Activated T-cell treated with anti-CD3 and anti-CD28 coated beads, Interleukin-2, amount 50 U/mL, for 1 hour (primary cell): ENCODE measurements at regions not wholly inside any gene's neighbourhood (a gene's known extent, or its start where the extent isn't known, plus 50 kb on each side); places are given as distances from the start of the nearest gene placed in this dataset.

ENCODE experiments used
- DNase-seq: peaks from one replicate; pipeline ENCODE4 v3.0.0-alpha.2; 2020

- DNase-seq = no peak
These were observed 369.3 kb downstream of the NXPE2 start for GRCh38 chr11:115047631-115048030.

- no peak for DNase-seq
These were observed 371.5 kb downstream of the NXPE2 start for GRCh38 chr11:115049796-115050195.

- no peak for DNase-seq
These were observed 372.4 kb downstream of the NXPE2 start for GRCh38 chr11:115050756-115051155.

GRCh38 chr11:115051938-115052590, 373.7 kb downstream of the NXPE2 start:
- no peak for DNase-seq

DNA sequence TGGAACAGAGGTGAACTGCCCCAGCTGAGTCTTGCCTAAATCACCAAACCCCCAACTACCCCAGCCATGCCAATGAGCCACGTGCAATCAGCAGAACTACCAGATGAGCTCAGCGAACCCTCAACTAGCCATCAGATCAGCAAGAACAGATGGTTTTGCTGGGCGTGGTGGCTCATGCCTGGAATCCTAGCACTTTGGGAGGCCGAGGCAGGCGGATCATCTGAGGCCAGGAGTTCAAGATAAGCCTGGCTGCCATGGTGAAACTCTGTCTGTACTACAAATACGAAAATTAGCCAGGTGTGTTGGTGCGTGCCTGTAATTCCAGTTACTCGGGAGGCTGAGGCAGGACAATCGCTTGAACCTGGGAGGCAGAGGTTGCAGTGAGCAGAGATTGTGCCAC, 374.3 kb downstream of the NXPE2 start:
- DNase-seq = no peak

- DNase-seq = no peak
These were observed 376.5 kb downstream of the NXPE2 start for GRCh38 chr11:115054570-115055538.

GRCh38 chr11:115056514-115056913, 378.2 kb downstream of the NXPE2 start:
- no peak for DNase-seq

DNA sequence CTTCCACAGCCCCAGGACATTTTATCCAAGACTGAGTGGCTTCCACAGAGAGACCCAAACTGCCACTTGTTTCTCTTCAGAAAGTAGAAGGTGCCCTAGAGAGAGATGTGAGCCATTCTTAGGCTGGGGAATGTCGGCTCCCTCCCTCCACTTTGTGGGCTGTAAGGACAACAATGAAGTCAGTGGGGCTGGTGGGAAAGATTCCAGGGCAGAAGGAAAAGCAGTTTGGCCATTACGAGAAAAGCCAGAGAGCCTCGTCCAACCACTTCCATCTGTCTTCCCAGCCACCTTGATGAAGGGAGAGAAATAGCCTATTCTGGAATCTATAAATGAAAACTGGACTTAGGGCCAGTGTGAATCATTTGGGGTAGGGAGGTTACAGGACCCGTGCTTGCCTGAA, 382.5 kb downstream of the NXPE2 start:
- DNase-seq = no peak

DNA sequence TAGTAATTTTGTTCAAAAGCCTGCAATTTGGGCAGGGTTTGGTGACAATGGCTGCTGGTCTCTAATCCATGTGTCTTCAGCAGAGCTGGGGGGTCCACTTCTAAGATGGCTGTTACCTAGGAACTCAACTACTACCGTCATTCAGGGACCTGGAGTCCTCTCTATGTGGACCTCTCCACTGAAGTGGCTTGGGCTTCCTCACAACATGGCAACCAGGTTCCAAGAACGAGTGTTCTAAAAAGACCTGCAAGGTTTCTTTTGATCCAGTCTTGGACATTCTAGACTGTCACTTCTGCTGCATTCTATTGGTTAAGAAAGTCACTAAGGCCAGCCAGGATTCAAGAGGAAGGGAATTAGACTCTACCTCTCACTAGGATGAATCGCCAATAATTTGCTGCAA, 387.0 kb downstream of the NXPE2 start:
- DNase-seq = no peak

DNA sequence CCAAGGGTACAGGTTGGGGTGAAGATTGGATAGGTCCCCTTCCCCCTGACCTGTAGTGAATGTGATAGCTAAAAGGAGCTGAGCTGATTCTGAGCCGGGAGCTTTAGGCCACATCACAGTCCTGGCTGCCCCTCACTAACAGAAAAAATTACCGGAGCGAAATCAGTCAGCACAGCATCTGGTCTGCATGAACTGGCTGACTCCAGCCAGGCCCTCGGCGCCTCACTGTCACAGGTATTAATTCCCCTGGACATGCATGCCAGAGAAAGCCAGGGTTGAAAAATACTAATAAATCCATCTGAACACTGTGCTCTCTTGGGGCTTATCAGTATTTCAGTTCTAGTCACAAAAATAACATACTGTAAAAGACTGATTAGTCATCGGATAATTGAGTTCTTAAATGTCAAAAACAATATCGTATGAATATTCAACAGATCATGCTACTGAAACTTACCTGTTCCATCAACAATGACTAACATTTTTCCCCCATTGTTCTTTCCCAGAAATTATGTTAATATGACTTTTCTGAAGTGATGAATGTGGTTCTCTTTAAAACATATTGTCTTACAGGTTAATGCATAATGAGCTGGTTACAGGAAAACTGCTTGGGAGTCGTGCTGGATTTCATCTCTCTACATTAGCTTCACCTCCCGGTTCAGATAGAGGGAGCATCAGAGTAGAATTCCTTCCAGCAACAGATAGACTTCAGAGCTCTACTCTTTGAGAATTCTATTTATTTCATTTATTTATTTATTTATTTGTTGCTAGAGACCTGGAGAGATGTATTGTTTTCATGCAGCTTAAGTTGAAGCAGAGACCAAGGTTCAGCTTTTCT, 387.7 kb downstream of the NXPE2 start:
- DNase-seq = no peak

GRCh38 chr11:115067471-115067870, 389.1 kb downstream of the NXPE2 start:
- DNase-seq = no peak

- DNase-seq = no peak
These were observed 389.7 kb downstream of the NXPE2 start for GRCh38 chr11:115067900-115068530.

- DNase-seq = no peak
These were observed 391.3 kb downstream of the NXPE2 start for GRCh38 chr11:115069599-115069998.

DNA sequence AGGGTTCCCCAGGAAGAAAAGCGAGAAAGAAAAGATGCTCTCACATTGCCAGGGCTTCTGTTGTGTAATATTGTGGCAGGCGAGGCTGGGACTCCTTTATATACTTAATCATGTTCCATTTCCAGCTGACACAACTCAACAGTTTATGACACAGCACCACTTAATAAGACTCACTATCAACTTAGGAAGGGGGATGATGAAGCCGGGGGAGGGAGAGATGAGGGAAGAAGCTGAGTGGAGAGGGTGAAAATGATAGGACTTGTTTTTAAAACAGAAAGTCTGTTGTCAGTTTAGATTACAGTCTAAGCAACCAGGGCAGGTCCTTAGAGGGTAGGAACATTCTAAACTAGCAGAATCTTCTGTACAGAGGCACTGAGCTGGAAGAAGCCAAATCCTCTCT, 397.0 kb downstream of the NXPE2 start:
- DNase-seq = no peak

GRCh38 chr11:115077740-115078139, 399.4 kb downstream of the NXPE2 start:
- no peak for DNase-seq

DNA sequence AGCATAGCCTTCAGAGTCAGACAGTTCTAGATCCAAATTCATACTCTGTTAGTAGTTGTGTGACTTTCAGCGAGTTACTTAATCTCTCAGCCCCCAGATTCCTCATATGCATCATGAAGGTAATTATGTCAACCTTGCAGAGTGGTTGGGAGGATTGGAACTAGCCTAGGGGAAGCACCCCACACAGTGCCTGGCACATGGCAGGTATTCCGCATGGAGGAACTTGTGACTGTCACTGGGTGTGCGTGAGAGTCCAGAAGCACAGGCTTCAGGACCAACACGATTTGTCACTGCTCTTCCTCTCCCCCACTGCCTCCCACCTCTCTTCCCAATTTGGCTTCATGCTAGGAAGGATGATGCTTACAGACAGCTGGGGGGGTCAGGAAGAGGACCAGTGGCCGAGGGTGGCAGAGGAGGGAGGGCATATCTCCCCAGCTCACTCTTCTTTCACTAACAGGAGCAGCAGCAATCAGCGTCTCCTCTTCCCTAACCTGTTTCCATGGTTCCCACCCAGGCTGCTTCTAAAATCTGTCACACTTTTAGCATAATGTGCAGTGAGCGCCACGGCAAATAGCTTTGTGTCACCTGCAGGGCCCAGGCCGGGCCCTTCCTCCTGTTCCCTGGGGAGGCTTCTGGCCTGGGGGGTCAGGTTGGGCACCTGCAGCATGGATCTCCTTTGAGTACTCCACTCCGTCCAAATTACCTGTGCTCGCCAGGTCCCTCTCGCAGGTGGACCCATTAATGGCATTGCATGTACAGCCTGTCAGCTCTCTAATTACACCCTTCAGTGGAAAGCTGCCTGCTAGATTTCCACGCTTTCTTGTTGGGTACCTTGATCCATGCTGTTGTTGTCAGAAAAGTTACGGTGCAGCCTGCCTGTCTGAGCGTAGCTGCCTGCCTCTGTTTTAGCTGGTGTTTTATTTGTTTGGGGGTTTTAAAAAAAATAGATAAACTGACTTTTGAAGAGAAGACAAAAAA, 400.4 kb downstream of the NXPE2 start:
- no peak for DNase-seq

- no peak for DNase-seq
These were observed 402.8 kb downstream of the NXPE2 start for GRCh38 chr11:115080923-115081680.

DNA sequence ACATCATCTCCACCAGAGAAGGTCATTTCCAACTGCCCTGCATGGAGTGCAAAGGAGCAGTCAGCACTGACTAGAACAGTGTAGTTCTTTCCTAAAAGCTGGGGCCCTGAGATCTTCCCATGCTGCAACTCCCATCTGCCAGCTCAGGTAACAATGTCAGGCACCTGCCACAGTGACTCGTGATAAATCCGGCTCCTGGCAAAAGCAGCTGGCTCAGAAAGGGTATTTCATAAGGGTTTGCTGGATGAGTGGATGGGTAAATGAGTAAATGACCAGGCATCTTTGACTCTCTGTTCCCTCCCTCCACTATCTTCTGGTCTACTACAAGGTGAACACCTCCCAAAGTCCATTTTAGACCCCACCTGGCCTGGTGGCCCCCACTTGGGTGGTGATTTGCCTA, 403.6 kb downstream of the NXPE2 start:
- no peak for DNase-seq

DNA sequence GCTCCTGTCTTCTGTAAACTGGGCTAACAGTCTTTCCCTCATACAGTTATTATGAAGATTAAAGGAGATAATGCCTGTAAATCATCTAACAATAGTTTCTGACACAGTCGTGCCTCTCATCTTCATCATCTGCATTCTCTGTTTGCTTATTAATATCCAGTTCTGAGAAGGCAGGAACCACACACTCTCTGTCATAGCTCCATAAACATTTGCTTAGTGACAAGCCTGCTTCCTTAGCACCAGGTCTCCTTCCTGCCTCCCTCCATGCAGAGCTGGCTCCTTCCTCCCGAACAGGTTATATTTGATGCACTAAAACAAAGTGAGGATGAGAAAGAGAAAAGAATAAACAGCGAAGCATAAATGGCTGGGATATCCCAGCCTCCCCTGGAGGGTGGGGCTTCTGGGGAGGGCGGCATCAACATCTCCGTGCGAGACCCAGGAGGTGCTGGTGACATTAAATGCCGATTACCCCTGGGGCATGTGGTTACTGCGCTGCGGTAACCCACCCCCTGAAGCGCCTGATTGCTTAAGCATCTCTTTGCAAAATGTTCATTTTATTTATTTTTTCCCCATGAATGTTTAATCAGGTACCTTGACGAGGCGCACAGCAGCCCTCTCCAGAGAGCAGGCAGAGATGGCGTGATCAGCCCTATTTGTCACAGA, 404.9 kb downstream of the NXPE2 start:
- no peak for DNase-seq

GRCh38 chr11:115084231-115084630, 405.9 kb downstream of the NXPE2 start:
- DNase-seq = no peak
